ENCODE measurements at regions not wholly inside any gene's neighbourhood (a gene's known extent, or its start where the extent isn't known, plus 50 kb on each side); places are given as distances from the start of the nearest gene placed in this dataset.
A peak's percentile ranks its signal among the peaks of the same experiment; 100 is the strongest.
"Not testable (repeated sequence)": the region's sequence is repeated elsewhere in the genome, so short reads cannot be mapped to it uniquely, and the experiment has no call there.

DNA sequence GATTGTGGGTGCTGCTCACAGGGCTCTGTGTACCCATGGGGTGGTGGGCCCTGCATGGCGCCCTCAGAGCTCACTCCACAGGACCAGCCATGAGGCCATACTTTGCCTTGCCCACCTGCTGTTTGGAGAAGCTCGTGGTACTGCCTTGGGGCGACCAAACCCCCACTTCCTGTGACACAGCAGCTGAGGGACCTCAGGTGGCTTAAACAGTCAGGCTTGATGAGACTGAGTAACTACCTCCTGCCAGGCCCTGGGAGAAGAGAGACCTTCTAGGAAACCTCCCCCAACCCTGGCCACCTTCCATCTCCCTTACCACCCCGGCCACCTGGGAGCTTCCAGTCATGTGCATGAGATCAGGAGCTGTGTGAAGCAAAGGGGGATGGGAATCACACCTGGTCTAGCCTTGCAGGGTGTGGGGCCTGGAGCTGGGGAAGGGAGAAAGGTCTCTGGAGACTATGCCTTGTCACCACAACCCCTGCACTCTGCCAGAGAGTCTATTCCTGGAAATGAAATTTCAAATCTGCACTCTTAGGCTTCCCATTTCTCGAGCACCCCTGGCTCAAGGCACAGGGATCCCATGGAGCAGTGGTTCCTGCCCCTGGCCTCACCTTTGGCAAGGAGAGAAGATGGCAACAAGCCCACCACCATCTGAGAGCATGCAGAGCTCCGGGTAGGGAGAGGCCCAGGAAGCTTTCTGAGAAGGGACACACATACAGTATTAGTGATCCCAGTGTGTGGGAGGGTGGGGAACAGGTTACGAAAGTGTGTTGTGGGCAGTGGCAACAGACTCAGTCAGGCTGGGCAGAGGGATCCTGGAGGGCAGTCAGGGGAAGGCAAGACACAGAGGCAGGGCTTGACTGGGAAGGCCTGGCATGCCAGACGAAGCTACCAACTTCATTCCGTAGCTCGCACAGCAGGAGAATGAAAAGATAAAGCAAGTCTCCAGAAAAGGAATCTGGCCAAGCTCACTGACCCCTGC lies 125.0 kb downstream of the URI1 start:
- DNase-seq, result peak; percentile 43

DNA sequence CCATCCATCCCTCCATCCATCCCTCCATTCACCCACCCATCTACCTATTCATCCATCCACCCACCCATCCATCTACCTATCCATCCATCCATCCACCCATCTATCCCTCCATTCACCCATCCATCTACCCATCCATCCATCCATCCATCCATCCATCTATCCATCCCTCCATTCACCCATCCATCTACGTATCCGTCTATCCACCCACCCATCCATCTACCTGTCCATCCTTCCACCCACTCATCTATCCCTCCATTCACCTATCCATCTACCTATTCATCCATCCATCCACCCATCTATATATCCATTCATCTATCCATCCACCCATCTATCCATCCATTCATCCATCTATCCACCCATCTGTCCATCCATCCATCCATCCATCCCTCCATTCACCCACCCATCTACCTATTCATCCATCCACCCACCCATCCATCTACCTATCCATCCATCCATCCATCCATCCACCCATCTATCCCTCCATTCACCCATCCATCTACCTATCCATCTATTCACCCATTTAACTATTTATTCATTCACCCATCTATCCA lies 126.0 kb downstream of the URI1 start:
- not testable (repeated sequence) for DNase-seq

DNA sequence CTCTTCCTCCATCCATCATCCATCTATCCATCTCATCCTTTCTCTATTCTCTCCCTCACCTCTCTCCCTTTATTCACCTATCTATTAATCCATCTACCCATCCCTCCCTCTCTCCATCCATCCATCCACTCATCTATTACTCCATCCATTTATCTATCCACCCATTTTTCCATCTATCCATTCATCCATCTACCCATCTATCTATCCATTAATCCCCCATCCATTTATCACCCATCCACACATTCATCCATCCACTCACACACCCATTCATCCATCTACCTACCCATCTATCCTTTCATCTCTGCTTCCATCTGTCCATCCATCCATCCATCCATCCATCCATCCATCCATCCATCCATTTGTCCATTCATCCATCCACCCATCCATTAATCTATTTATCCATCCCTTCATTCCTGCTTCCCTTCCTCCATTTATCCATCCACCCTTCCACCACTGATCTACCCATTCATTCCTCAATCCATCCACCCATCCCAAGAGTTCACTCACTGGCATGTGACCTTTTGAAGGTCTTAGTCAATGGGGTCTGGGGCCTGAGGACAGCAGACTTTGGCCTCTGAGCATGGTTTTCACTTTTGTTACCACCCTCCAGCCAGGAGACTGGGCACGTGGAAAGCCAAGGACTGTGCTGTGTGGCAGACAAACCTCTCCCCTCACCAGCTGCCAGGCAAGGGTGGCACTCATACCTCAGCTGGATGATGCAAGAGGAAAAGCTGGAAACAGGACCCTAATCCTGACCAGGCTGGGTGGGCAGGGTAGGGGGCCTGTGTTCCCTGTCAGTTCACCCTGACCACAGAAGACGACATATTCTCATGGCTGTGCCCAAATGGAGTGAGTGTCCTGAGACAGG lies 126.7 kb downstream of the URI1 start:
- DNase-seq, result peak; percentile 41

DNA sequence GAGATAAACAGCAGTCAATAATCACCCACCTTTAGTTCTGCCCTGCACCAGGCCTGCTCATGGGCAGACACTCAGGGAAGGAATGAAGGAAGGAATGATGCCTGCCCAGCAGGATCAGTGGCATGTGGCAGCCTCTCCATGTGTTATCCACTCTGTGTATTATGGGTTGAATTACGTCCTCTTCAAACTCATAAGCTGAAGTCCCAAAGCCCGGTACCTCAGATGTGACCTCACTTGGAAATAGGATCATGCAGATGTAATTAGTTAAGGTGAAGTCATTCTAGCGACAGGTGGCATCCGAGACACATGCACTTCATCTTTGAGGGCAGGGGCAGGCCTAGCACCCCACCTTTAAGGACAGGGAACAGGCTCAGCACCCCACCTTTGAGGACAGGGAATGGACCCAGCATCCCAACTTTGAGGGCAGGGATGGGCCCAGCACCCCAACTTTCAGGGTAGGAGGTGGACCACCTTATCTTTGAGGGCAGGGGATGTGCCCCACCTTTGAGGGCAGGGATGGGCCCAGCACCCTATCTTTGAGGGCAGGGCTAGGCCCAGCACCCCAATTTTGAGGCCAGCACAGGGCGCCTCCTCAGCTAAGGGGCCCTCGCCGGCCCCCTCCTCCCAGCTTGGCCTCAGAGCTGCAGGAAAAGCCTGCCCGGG lies 127.6 kb downstream of the URI1 start:
- DNase-seq, result peak; percentile 33

DNA sequence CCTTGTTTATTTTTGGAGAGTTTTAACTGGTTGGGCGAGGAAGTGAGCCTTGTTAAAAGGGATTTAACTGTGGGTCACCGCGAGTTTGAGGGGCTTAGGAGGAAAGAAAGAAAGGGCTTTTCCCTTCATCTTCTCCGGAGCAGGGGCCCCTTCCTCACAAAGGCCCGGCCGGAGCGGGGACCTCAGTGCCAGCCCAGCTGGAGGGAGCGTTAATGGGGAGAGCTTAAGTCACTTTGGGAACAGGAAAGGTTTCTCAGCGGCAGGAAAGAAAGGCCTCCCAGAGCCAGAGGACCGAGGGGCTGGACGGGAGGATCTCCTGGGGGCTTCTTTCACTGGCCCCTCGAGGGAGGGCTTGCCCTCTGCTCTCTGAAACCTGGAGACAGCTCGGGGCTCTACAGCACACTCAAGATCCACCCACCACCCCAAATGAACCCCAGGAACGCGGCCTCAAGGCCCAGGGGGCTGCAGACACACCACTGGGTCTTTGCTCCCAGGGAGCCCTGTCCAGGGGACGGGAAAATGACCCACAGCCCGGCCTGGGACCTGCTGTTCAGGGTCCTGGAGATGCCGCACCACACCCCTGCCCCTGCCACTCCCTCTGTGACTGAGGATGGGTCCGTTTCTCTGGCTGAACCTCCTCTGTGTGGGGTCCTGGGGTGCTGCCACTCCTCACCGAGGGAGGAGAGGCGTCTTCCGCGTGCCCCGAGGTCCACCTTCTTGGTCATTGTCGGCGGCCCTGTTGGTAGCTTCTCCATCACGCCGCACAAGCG lies 128.3 kb downstream of the URI1 start:
- peak; percentile 43 for DNase-seq

DNA sequence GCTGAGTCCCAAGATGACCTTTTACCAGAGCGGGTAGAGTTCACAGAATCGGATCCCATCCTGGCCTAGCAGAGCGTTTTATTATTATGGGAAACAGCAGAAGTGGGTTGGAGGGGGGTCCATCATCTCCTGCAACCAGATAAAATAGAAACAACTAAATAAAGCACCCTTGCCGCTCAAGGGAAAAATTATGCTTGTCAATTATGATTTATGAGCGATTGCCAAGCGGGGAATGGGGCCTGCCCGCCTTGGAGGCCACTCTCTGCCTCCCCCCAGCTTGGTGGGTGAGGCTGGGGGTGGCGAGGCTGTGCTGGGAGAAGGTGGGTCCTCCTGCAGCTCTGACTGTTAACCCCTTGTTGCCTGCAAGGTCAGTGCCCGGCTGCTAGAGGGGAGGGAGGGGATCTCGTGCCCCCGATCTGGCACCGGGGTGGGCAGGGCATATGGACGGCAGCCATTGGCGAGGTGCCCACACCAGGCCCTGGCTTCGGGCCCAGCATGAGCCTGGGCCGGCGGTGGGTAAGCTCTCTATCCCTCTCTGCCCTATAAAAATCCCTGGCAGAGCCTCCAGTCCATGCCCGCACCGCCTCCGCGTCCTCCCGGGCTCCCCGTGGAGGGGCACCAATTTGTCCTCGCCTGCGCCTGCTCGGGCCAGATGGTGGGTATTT lies 129.1 kb downstream of the URI1 start:
- peak; percentile 35 for DNase-seq

DNA sequence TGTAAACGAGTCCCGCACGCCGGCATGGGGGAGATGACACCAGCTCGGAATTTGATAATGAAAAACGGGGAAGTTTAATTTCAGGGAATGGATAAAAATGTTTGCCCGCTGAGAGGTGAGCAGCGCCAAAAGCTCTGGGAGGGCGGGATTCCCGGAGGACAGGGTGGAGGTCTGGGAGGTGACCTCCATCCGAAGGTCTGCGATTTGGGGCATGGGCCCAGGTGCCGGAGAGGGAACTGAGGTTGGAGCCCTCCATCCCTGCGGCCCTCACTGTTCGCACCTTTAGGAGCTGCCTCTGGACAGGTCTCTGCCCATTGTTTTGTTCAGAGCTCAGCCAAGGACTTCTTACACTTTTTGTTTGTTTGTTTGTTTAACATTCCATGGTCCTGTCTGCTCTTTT lies 129.8 kb downstream of the URI1 start:
- no peak for DNase-seq

DNA sequence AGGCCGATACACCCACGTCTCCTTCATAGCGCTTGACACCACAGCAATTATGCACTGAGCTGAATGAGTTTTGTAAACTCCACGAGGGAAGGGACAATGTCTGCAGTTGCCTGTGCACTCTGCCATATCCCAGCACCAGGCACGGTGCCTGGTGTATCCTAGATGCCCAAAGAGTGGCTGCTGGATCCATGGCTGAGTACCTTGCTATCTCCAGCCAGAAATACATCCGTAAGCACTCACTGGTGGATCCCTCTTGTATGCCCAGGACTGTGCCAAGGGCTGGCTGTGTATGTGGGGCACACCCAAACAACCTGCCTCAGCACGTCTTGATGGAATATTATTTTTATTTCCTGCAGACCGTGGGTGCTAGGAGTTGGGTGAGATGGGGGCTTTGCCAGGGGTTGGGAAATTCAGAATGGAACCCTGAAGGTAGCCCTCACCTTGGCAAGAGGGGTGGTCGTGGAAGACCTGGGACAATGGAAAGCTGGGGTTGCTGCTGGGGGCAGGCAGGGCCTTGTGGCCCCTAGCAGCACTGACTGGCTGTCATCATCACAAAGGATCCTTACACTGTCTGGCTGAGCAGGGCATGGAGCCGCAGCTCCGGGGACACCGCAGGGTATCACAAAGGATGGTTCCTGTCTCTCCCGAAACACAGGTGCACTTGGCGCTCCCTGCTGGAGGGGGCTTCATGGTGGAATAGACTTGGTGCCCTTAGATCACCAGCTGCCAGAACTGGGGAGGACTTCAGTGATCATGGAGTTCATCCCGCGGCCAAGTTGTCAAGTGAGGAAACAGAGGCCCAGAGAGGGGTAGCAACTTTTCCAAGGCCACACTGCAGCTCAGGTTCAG lies 131.3 kb downstream of the URI1 start:
- DNase-seq, result no peak

DNA sequence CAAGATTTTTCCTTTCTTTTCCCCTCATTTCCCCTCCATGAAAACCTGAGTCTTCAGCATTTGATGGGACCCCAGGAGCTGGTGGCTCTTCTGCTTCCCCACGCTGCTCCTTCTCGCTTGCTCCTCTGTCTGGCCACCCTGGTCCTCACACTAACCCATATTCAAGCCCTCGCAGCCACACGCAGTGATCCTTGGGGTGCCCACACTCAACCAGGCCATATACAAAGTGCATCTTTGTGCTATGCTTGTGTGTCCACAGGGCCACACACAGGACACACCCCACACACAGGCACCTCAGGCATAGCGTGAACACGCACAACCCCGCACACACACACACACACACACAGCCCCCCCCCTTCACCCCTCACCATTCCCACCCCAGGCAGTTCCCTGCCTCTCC lies 132.1 kb downstream of the URI1 start:
- DNase-seq, result no peak

DNA sequence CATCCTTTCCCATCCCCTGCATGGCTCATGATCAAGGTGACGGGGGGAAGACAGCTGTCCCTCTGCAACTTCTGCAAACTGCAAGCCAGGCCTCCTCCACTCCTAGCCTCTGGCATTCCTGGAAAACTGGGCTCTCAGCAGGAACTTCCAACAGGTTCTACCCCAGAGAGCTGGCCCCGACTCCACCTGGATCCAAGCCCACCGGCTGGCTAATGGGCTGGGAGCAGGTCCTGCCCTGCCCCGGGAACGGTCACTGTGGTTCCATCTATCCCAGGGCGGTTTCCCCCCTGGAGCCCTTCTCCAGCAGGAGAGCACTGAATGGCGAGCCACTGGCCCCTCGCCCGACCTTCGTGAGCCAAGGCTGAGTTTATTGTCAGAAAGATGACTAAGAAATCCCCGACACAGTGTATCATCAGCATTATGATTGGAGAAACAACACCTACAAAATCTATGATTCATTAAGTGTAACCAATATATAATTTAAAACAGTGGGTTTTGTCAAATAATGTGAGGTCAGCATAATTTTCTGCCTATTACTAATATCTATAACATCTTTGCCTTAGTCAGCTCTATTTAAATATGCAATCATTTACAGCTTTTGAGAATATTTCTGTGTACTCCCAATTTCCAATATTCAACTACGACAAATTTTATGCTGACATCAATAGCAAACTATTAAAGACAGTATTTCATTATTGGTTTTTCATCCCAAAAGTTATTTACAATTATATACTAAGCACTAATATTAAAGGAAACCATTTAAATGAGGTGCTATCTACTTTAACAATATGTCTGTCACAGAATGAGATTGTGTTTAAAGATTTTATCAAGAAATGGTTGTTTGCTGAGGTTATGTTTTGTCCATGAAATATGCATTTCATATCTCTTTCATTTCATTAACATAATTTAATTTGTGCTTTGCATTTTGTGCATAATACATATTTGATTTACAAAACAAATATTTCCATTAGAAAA lies 133.0 kb downstream of the URI1 start:
- no peak for DNase-seq

DNA sequence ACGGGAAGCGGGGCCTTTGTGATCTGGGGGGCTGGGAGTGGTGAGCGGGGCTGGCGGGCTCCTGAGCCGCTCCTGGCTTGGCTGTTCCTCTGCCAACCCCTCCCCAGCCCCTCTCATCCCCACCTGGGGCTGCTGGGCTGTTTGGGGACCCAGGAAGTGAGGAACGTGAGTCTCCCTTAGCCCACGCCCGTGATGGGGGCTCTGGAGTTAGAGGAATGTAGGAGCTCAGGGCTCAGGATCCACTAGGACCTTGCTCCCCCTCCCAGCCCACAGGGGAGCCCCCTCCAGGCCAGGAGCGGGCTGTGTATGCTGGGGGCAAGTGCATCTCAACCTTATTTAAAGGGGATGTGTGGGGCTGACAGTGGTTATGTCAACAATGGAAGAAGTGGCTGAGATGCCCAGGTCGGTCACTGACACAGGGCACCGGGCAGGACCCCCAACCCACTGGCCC lies 134.1 kb downstream of the URI1 start:
- DNase-seq, result no peak

DNA sequence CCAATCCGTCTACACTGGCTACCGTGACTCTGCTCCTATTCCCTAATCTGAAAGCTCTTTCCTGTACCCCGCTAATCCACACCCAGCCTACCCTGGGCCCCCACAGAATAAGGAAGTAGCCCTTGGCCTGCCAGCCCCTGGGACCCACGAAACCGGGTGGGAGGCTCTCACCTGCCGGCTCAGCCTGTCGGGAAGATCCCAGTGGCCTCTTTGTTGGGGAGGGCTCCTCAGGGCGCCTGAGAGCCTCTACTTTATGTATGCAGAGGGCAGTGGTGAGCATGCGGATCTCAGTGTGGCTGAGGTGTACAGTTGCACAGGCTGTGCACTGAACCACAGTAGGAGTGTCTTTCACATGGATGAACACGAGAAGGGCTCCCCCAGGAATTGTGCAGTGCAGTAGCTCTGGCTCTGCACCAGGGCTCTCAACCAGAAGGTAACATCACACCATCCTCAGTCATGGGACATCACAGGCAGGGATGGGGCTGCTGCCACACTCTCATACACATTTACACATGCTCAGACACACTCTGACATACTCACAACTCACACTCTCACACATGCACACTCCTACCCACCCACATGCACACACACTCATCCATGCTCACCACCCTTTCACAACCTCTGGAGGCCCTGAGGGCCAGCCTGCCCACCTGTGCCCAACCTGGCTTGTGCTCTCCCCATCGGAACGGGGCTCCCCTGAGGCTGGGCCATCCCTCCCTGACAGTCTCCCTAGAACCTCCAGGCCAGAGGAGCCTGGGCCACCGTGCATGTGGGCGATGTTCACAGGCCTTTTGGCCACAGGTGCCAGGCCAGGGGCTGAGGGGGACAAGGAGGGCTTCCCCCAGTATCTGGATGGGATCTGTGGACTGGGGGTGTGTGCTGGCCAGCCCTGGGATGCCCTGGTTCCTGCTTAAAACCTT lies 135.0 kb downstream of the URI1 start:
- DNase-seq, result no peak

DNA sequence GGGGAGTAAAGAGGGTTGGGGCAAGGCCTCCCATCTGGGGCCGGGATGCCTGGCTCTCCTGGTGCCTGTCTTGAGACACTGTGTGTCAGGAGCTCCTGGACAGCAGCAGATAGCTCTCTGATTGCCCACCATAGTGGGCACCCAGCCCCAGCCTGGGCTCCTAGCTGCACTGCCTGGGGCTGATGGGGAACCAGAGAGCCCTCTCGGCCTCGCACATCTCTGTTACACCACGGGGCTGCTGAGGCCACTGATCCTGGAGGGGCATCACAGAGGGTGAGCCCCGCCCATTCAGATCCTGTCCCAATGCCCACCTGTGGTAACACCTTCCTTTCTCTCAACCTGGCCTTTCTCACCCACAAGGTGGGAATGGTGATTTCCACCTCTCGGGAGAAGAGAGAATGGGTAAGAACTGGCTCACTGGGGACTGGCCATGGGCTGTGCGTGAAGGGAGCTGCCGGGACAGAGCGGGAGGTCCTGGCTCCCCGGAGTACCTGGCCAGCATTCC lies 135.9 kb downstream of the URI1 start:
- no peak for DNase-seq

DNA sequence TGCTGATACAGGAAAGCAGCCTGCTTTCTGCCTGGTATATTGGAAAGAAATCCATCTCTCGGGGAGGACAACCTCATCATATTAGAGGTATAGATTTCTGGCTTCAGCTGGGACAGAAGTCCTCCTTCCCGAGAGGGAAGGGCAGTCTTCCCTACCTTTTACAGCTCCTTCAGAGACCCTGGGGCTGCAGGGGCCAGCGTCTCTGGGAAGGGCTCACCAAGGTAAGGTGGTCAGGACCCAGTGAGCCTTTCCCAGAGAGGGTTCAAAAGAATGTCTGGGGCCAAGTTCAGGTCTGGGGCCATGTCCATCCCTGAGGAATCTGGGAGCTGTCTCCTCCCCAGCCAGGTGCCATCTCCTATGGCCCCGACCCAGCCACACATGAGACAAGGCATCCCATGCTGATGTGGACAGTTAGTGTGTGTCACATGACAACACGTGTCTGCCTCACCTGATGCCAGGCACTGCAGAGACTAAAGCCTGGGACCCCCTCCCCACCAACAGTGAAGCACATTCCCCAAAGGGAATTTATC lies 136.4 kb downstream of the URI1 start:
- no peak for DNase-seq

DNA sequence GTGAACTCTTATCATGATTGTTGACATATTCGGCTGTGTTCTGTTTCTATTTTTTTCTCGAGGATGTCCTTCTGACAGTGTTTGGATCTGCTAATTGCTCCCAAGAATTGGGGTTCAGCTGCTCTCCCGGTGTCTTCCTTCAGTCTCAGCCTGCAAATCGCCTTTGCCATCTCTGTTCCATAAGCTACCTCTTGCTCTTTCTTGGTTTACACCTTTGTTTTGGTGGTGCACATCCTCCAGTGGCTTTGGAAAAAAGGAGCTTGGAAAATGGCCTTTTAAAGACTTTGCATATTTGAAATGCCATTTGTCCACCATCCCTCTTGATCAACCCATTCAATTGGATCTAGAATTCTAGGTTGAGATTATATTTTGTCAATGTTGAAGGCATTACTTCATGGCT lies 137.2 kb downstream of the URI1 start:
- no peak for DNase-seq

DNA sequence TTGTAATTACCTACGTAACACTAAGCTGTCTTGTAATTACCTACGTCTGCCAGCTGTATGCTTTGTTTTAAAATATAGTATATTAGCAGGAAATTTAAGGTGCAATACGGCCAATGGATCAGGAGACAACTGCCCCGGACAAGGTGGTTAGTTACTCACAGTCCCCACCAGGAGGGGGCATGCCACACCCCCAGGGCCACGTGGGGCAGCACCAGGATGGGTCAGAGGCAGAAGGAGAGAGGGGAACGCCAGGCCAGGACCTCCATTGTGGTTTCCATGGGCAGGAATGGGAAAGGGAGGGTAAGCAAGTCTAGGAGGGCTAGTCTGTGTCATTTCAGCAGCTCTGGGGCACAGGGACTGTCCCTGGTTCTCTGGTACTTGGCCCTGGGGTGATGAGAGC lies 140.1 kb downstream of the URI1 start:
- DNase-seq, result no peak

DNA sequence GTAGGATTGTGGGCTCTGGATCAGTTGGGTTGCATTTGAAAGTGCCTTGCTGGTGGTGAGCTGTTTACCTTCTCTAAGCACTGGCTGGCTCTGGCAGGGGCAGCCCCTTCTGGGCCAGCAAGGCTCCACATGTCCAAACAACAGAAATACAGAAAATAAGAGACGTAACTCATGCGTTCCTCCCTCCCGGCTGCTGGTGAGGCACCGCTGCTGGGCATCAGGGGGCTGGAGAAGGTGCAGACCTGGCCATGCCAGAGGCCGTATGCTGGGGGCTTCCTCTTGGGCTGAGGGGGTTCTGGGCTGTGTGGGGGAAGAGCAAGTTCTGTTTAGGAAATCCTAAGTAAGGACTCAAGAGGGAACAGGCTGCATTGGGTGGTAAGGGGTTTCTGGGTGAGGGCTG lies 140.6 kb downstream of the URI1 start:
- no peak for DNase-seq

All from activated CD8-positive, alpha-beta memory T cell treated with anti-CD3 and anti-CD28 coated beads for 24 hours (primary cell).